ENCODE measurements at regions not wholly inside any gene's neighbourhood (a gene's known extent, or its start where the extent isn't known, plus 50 kb on each side); places are given as distances from the start of the nearest gene placed in this dataset.

- TF ChIP-seq CTCF (IDR thresholded peaks at IDR 0.05; ENCODE audit: low read depth, low read length, poor library complexity, severe bottlenecking) (no peak), EZH2phosphoT487 (IDR thresholded peaks at IDR 0.05; ENCODE audit: borderline replicate concordance, low read length) (no peak)
These were observed 381.6 kb downstream of the NDFIP2 start for GRCh38 chr13:79862515-79862914.

Measured in DOHH2 (cell line).